Sigmoid colon (tissue), 4 donors: ENCODE measurements at regions not wholly inside any gene's neighbourhood (a gene's known extent, or its start where the extent isn't known, plus 50 kb on each side); places are given as distances from the start of the nearest gene placed in this dataset.

Experiments
- EP300 ChIP-seq, 4 donors: sonication (generic); formaldehyde crosslinking; IDR thresholded peaks; one replicate each; pipeline ENCODE4 v1.6.1; 2017; ENCODE audit warnings: antibody characterized with exemption in 4 of 4
- POLR2A ChIP-seq, 2 donors: fragments of 450-650 bp; IDR thresholded peaks; one replicate each; pipeline ENCODE4 v1.6.1; 2016; ENCODE audit warnings: antibody characterized with exemption in 2 of 2, mild to moderate bottlenecking in 2 of 2, moderate library complexity in 2 of 2
- POLR2AphosphoS5 ChIP-seq, 4 donors: sonication (generic); formaldehyde crosslinking; IDR thresholded peaks; one replicate each; pipeline ENCODE4 v1.6.1; 2017; ENCODE audit warnings: antibody characterized with exemption in 4 of 4
- TF ChIP-seq, protein P1 (sequence below), 4 experiments: fragments of 450-650 bp in 3 of 4; fragments of 200-600 bp in 1 of 4; IDR thresholded peaks; one replicate each; pipeline ENCODE4 v1.5.1; 2016 to 2019; ENCODE audit warnings: antibody characterized with exemption in 4 of 4, mild to moderate bottlenecking in 3 of 4, moderate library complexity in 2 of 4

DNA sequence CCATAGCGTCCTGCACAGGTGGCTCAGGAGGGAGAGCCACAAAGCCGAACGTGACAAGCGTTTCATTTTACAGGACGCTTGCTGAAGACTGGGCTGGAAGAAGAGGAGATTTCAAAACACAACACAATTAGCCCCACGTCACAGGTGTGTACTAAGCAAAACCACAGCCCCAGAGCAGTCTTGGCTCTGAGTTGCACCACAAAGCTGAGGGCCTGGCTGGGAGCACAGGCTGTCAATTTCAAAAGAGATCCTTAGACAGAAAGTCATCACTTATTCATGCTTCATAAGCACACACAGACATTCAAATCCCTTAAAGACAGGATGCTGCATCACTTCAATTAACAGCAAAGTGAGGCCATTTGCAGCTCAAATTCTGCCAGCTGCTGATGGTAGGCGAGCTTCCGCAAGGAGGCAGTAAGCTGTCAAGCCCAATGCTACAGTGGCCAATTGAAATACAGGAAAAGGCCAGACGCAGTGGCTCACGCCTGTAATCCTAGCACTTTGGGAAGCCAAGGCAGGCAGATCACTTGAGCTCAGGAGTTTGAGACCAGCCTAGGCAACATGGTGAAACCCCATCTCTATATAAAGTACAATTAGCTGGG lies 79.6 kb downstream of the SKA1 start:
- TF ChIP-seq EP300 (IDR thresholded peaks at IDR 0.05) (no peak), POLR2A (IDR thresholded peaks at IDR 0.05) (no peak), POLR2AphosphoS5 (IDR thresholded peaks at IDR 0.05) (no peak)
- TF ChIP-seq, protein P1, sequence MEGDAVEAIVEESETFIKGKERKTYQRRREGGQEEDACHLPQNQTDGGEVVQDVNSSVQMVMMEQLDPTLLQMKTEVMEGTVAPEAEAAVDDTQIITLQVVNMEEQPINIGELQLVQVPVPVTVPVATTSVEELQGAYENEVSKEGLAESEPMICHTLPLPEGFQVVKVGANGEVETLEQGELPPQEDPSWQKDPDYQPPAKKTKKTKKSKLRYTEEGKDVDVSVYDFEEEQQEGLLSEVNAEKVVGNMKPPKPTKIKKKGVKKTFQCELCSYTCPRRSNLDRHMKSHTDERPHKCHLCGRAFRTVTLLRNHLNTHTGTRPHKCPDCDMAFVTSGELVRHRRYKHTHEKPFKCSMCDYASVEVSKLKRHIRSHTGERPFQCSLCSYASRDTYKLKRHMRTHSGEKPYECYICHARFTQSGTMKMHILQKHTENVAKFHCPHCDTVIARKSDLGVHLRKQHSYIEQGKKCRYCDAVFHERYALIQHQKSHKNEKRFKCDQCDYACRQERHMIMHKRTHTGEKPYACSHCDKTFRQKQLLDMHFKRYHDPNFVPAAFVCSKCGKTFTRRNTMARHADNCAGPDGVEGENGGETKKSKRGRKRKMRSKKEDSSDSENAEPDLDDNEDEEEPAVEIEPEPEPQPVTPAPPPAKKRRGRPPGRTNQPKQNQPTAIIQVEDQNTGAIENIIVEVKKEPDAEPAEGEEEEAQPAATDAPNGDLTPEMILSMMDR (IDR thresholded peaks at IDR 0.05), result no peak
